HCT116 (cell line): ENCODE measurements at regions not wholly inside any gene's neighbourhood (a gene's known extent, or its start where the extent isn't known, plus 50 kb on each side); places are given as distances from the start of the nearest gene placed in this dataset.

ENCODE experiments used
- ATAC-seq: fragments of 200-7000 bp; cut with Tn5 transposase; 2 replicates; pipeline ENCODE4 v1.9.1; 2020; ENCODE audit warnings: mild to moderate bottlenecking, moderate library complexity
- BruUV-seq: library from RNA; stranded (reverse); fragments of 400-500 nt; replicated peaks from 2 replicates; lab custom pipeline; 2021; lab: Mats Ljungman, UMichigan
- CTCF ChIA-PET: fragments of 300-600 bp; sonication (Branson Sonifier 250); formaldehyde crosslinking; loops from one replicate; lab custom pipeline; 2021; ENCODE audit warnings: antibody characterized with exemption; lab: Charles Lee
- POLR2A ChIA-PET: fragments of 300-600, 350-600 bp; sonication (Branson Sonifier 250); formaldehyde crosslinking; loops from one replicate; lab custom pipeline; 2021; ENCODE audit warnings: antibody characterized with exemption; lab: Charles Lee
- RAD21 ChIA-PET, 2 experiments: fragments of 300-600 bp; sonication (Branson Sonifier 250); formaldehyde crosslinking; loops; one replicate each; lab custom pipeline; 2023; ENCODE audit warnings: low total read pairs in 2 of 2; ENCODE audit not compliant: uncharacterized antibody in 2 of 2, unreplicated experiment in 2 of 2, low non-redundant PET in 1 of 2; lab: Charles Lee
- DNase-seq: peaks from one replicate; pipeline ENCODE4 v3.0.0-alpha.2; 2010; ENCODE audit warnings: low read depth, low spot score
- H2AFZ ChIP-seq: fragments of 200-600 bp; shearing (Covaris generic), sonication (generic); 2 replicates; pipeline ENCODE4 v1.6.1; 2017; ENCODE audit warnings: low read depth, mixed run types, mixed read lengths, antibody characterized with exemption, low read length; ENCODE audit not compliant: poor library complexity, severe bottlenecking
- H3K27ac ChIP-seq: 2 replicates; pipeline ENCODE4 v1.5.1; 2012; ENCODE audit warnings: low read depth, low read length
- H3K27me3 ChIP-seq: fragments of 200-600 bp; sonication (generic); 2 replicates; pipeline ENCODE4 v1.6.1; 2016; ENCODE audit warnings: mixed run types, low read length, mixed read lengths; ENCODE audit not compliant: insufficient read depth
- H3K36me3 ChIP-seq, 2 experiments: fragments of 200-500 bp in 1 of 2; fragments of 200-600 bp in 1 of 2; sonication (Bioruptor generic) in 1 of 2; sonication (generic) in 1 of 2; 2 replicates each; pipeline versions ENCODE4 v1.5.1 to v1.6.1; 2014 to 2016; ENCODE audit warnings: low read length in 2 of 2, inconsistent platforms in 1 of 2, mixed read lengths in 1 of 2, mixed run types in 1 of 2; ENCODE audit not compliant: insufficient read depth in 2 of 2, control insufficient read depth in 1 of 2
- H3K4me1 ChIP-seq, 2 experiments: fragments of 200-600 bp in 1 of 2; sonication (generic) in 1 of 2; 2 replicates each; pipeline versions ENCODE4 v1.5.1 to v1.6.1; 2012 to 2017; ENCODE audit warnings: low read length in 2 of 2, inconsistent platforms in 1 of 2, mild to moderate bottlenecking in 1 of 2, mixed read lengths in 1 of 2, mixed run types in 1 of 2, moderate library complexity in 1 of 2; ENCODE audit not compliant: insufficient read depth in 2 of 2, control insufficient read depth in 1 of 2
- H3K4me2 ChIP-seq: fragments of 200-600 bp; sonication (generic); 2 replicates; pipeline ENCODE4 v1.6.1; 2017; ENCODE audit warnings: mixed run types, low read length, mixed read lengths
- H3K4me3 ChIP-seq, 2 experiments: fragments of 200-600 bp in 1 of 2; sonication (generic) in 1 of 2; replicated peaks in 1 of 2; 2 replicates each; pipeline ENCODE4 v1.5.1; 2011 to 2016; ENCODE audit warnings: low read length in 2 of 2, control low read depth in 1 of 2, low read depth in 1 of 2, mild to moderate bottlenecking in 1 of 2, mixed read lengths in 1 of 2, mixed run types in 1 of 2
- H3K79me2 ChIP-seq: fragments of 200-600 bp; sonication (generic); 2 replicates; pipeline ENCODE4 v1.6.1; 2017; ENCODE audit warnings: mild to moderate bottlenecking, mixed run types, low read length, moderate library complexity, mixed read lengths; ENCODE audit not compliant: insufficient read depth
- H3K9ac ChIP-seq: fragments of 200-600 bp; sonication (generic); 2 replicates; pipeline ENCODE4 v1.6.1; 2016; ENCODE audit warnings: low read length, mixed read lengths
- H3K9me2 ChIP-seq: fragments of 200-600 bp; sonication (generic), shearing (Covaris generic); 2 replicates; pipeline ENCODE4 v1.6.1; 2017; ENCODE audit warnings: mixed run types, mild to moderate bottlenecking, moderate library complexity; ENCODE audit not compliant: insufficient read depth
- H3K9me3 ChIP-seq, 2 experiments: fragments of 200-500 bp in 1 of 2; fragments of 200-600 bp in 1 of 2; sonication (Bioruptor generic) in 1 of 2; sonication (generic) in 1 of 2; 2 replicates each; pipeline ENCODE4 v1.6.1; 2014 to 2017; ENCODE audit warnings: low read length in 2 of 2, mixed read lengths in 2 of 2, inconsistent platforms in 1 of 2, low read depth in 1 of 2, mild to moderate bottlenecking in 1 of 2, mixed run types in 1 of 2, moderate library complexity in 1 of 2; ENCODE audit not compliant: control insufficient read depth in 1 of 2, insufficient read depth in 1 of 2
- H4K20me1 ChIP-seq: fragments of 200-600 bp; sonication (generic), shearing (Covaris generic); 2 replicates; pipeline ENCODE4 v1.6.1; 2017; ENCODE audit warnings: mixed run types, mild to moderate bottlenecking, moderate library complexity; ENCODE audit not compliant: insufficient read depth
- CBX3 ChIP-seq: IDR thresholded peaks from 2 replicates; pipeline ENCODE4 v1.6.1; 2012; ENCODE audit warnings: low read depth
- CEBPB ChIP-seq: IDR thresholded peaks from 2 replicates; pipeline ENCODE4 v1.6.1; 2012; ENCODE audit warnings: low read depth
- CTCF ChIP-seq, 3 experiments: fragments of 200-600 bp in 1 of 3; sonication (generic) in 1 of 3; IDR thresholded peaks in 2 of 3; conservative IDR thresholded peaks in 1 of 3; 2 replicates each; pipeline ENCODE4 v1.5.1; 2012 to 2017; ENCODE audit warnings: low read depth in 2 of 3, low read length in 2 of 3, antibody characterized with exemption in 1 of 3, borderline replicate concordance in 1 of 3, control low read depth in 1 of 3, mild to moderate bottlenecking in 1 of 3, mixed read lengths in 1 of 3, mixed run types in 1 of 3, moderate library complexity in 1 of 3; ENCODE audit not compliant: insufficient read depth in 1 of 3
- JUND ChIP-seq: IDR thresholded peaks from 2 replicates; pipeline ENCODE4 v1.6.1; 2012
- POLR2A ChIP-seq: IDR thresholded peaks from 2 replicates; pipeline ENCODE4 v1.7.0; 2011; ENCODE audit warnings: borderline replicate concordance; ENCODE audit not compliant: insufficient read depth, insufficient read length; ENCODE audit errors: extremely low read depth
- POLR2AphosphoS5 ChIP-seq: IDR thresholded peaks from 2 replicates; pipeline ENCODE4 v1.6.1; 2011; ENCODE audit warnings: mild to moderate bottlenecking, low read depth, low read length, moderate library complexity
- RAD21 ChIP-seq: IDR thresholded peaks from 2 replicates; pipeline ENCODE4 v1.6.1; 2012; ENCODE audit warnings: low read depth, mild to moderate bottlenecking
- SIN3A ChIP-seq: IDR thresholded peaks from 2 replicates; pipeline ENCODE4 v1.6.1; 2012; ENCODE audit warnings: low read depth
- SP1 ChIP-seq: IDR thresholded peaks from 2 replicates; pipeline ENCODE4 v1.6.1; 2012; ENCODE audit warnings: low read depth
- YY1 ChIP-seq: IDR thresholded peaks from 2 replicates; pipeline ENCODE4 v1.6.1; 2011; ENCODE audit warnings: low read length, low read depth, moderate library complexity, mild to moderate bottlenecking; ENCODE audit not compliant: insufficient replicate concordance; ENCODE audit errors: extremely low read depth
- ZBTB33 ChIP-seq: IDR thresholded peaks from 2 replicates; pipeline ENCODE4 v1.6.1; 2011; ENCODE audit warnings: mild to moderate bottlenecking, low read length, moderate library complexity; ENCODE audit not compliant: insufficient replicate concordance; ENCODE audit errors: extremely low read depth
- ZFX ChIP-seq: fragments of 450-650 bp; IDR thresholded peaks from 2 replicates; pipeline ENCODE4 v1.6.1; 2017
- ZNF274 ChIP-seq: fragments of 200-500 bp; sonication (Bioruptor generic); IDR thresholded peaks from 2 replicates; pipeline ENCODE4 v1.6.1; 2014; ENCODE audit warnings: mild to moderate bottlenecking, low read depth, low read length, inconsistent platforms
- intact Hi-C: fragments of 100-400 bp; cut with micrococcal nuclease; formaldehyde crosslinking; loops from 2 replicates; pipeline ENCODE4 v1.10.0; 2022

- no TSS peak for BruUV-seq
- Histone ChIP-seq H3K27ac (no peak overlapping the region), H3K36me3 (no peaks in the 10 kb centered on the region), H3K79me2 (no peaks in the 10 kb centered on the region), H3K9me2 (no peaks in the 10 kb centered on the region), H3K9me3 (no peaks in the 10 kb centered on the region), H3K27me3 (no peaks in the 10 kb centered on the region), H4K20me1 (no peaks in the 10 kb centered on the region), H3K4me2 (no peak overlapping the region), H3K9ac (no peak overlapping the region), H3K4me3 (no peak overlapping the region), H3K4me1 (no peaks in the 10 kb centered on the region), H2AFZ (no peak overlapping the region)
- ATAC-seq: no peak
- intact Hi-C loops: no loop called here
- TF ChIP-seq CEBPB: no peak
- TF ChIP-seq POLR2AphosphoS5: no peak
- TF ChIP-seq CBX3: no peak
- TF ChIP-seq ZBTB33: no peak
- ChIA-PET POLR2A (no interaction called here), CTCF (no interaction called here), RAD21 (no interaction called here)
- DNase-seq: no peak
Observed at GRCh38 chr1:200247518-200247917, 162.3 kb downstream of the ZNF281 start.

GRCh38 chr1:200245473-200245872 is 164.4 kb downstream of the ZNF281 start:
- H3K4me3 ChIP-seq: no peak overlapping the region
- DNase-seq: no peak
- no peak overlapping the region for H3K27ac ChIP-seq
- no peak for ATAC-seq
- H3K27me3 ChIP-seq: no peaks in the 10 kb centered on the region
- no peaks in the 10 kb centered on the region for H3K9me2 ChIP-seq
- intact Hi-C loops: no loop called here
- H3K9ac ChIP-seq: no peak overlapping the region
- CTCF ChIA-PET: no interaction called here
- no peak overlapping the region for H2AFZ ChIP-seq
- no peaks in the 10 kb centered on the region for H4K20me1 ChIP-seq
- RAD21 ChIA-PET: no interaction called here
- no peaks in the 10 kb centered on the region for H3K36me3 ChIP-seq
- POLR2A ChIA-PET: no interaction called here
- H3K79me2 ChIP-seq: no peaks in the 10 kb centered on the region
- H3K9me3 ChIP-seq: no peaks in the 10 kb centered on the region
- BruUV-seq: no TSS peak
- no peak overlapping the region for H3K4me2 ChIP-seq
- TF ChIP-seq CTCF (IDR thresholded peaks at IDR 0.05 in 2 of 3, conservative IDR thresholded peaks at IDR 0.05 in 1 of 3; ENCODE audit: borderline replicate concordance in 1 of 3, insufficient read depth in 1 of 3, low read depth in 2 of 3, low read length in 2 of 3) (no peak), SP1 (no peak), SIN3A (no peak), ZFX (no peak), POLR2A (no peak), JUND (no peak), RAD21 (no peak), CBX3 (no peak), YY1 (no peak), POLR2AphosphoS5 (no peak), ZNF274 (no peak)
- no peaks in the 10 kb centered on the region for H3K4me1 ChIP-seq
